HG03521 (cell line): ENCODE measurements at regions not wholly inside any gene's neighbourhood (a gene's known extent, or its start where the extent isn't known, plus 50 kb on each side); places are given as distances from the start of the nearest gene placed in this dataset.
"Not testable (repeated sequence)": the region's sequence is repeated elsewhere in the genome, so short reads cannot be mapped to it uniquely, and the experiment has no call there.

Source experiments
- ATAC-seq: cut with Tn5 transposase; IDR thresholded peaks from one replicate; pipeline ENCODE4 v1.9.1; 2021; ENCODE audit warnings: mild to moderate bottlenecking, moderate library complexity; ENCODE audit not compliant: unreplicated experiment

DNA sequence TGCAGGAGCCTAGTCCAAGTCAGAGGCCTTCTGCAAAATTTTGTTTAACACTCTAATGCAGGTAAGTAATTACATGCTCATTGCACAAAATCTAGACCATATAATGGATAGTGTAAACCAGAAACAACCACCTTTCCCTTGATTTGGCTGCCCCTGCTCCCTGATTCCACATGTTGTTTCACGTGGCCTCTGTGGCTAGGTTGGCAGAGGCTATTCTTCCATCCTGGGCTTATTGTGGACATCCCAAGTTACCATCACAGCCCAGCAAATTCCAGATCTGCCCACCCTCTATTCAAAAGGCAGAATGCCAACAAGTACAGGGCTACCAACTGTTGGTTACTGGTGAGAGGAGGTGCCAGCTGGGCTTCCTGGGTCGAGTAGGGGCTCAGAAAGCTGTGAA, 794.5 kb upstream of the GRM7 start:
- ATAC-seq, result no peak

DNA sequence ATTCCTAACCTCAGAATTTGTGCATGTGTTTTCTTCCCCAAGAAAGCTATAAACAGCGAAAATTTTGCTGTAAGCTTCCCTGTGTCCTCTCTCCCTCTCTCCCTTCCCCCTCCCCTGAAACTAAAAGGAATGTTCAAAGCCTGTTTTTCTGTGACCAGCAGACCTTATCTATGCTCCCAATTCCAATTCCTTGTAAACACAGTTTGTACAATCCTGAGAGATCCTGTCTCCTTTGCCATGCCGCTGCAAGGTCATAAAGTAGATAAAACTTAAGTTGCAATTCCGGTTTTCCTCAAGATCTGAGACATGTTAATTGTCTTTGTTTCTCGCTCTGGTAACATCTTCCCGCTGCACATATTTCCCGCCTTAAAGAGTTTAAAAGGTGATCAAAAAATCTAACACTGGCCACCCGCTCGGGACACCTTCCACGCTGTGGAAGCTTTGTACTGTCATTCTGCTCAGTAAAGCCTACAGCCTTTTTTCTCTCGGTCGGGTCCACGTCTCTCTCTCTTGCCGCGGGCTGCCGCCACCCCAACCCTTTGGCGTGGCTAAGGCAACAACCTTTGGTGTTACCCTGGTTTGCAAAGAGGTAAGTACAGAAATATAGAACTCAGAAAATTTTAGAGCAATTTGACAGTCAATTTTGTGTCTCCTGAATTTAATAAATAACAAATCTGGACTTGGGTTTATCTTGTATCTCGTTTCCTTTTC, 793.9 kb upstream of the GRM7 start:
- not testable (repeated sequence) for ATAC-seq

DNA sequence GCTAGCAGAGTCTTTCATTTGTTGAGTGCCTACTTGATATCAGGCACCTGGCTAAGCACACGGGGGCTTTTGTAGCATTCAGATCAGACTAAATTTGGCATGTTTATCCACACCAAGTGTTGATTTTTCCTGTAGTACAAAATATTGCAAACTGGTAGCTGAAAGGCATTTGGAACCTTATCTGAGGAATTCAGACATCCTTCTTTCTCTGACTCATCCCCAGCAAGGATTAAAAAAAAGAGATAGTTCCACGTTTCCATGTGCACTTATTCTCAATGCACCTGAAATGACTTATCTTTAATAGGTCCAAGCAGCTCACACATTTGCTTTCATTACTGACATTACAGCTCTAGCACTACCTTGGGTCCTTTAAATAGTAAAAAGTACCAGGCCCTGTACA, 786.0 kb upstream of the GRM7 start:
- ATAC-seq, result no peak

DNA sequence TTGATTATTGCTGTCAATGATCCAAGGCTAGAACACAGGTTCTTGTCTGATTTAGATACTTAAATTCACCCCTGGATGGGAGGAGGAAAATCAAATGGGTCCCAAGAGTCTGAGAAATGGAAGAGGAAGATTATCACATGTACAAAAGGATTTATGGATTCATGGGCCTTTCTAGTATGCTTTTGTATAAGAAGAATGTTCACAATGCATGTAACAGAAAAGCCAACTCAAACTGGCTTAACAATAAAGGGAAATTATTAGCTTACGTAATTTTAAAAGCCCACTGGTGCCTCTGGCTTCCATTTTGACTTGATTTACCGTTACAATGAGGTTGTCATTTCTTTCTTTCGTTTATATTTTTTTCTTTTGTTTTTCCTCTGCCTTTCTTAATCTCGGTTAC, 782.5 kb upstream of the GRM7 start:
- ATAC-seq, result no peak

DNA sequence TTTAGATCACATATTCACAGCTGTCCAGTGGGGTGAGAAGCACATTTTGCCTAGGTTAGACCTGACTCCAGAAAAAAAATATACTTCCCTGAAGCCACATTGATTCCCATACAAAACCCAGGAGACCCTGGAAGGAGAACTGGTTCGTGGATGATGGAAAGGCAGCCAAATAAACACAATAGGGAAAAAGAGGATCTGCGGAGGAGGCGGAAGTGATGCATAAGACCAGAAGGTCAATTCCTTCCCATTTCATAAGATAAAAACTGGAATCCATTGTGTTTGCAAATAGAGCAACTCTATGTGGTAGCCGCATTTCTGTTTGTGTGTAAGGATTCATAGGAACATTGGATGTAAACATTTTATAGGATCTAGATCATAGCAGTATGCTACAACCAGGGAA, 781.9 kb upstream of the GRM7 start:
- no peak for ATAC-seq

DNA sequence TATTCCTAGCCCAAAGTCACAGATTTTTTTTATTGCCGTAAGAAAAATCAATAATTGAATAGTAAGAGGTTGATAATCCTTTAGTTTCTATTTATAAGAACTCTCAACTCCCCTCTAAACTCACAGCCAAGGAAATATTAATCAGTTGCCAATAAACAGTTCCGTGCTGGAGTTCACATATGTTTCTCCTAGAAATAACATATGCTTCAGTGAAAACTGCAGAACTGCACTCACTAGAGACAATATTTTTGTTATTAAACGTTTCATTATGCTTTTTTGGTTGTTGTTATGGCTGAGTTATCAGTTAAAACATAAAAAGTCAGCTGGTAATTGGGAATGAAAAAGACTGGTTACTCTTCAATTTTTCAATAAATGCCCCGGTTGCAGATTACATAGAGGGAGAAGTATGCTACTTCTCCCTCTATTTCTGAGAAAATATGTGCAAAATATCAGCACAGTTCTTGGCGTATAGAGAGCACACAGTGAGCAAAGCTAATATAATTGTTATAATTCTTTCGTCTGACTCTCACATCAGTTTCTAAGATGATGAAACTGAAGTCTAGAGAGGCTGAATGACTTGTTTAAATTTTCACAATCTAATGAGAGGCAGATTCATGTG, 781.2 kb upstream of the GRM7 start:
- no peak for ATAC-seq

DNA sequence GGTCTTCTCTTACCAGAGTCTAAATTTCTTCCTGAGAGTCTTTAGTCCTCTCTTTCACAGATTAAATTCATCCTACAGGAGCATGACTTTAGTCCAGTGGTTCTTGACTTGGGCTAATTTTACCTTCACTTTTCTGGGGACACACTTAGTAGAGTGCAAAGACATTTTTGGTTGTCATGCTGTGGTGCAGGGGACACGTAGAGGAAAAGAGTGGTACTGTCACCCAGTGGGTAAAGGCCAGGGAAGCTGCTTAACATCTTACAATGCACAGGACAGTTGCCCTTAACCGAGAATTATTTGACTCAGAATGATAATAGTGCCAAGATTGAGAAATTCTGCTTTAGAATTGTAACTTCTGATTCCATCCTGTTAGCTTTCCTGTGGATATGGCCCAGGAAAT, 772.5 kb upstream of the GRM7 start:
- no peak for ATAC-seq

DNA sequence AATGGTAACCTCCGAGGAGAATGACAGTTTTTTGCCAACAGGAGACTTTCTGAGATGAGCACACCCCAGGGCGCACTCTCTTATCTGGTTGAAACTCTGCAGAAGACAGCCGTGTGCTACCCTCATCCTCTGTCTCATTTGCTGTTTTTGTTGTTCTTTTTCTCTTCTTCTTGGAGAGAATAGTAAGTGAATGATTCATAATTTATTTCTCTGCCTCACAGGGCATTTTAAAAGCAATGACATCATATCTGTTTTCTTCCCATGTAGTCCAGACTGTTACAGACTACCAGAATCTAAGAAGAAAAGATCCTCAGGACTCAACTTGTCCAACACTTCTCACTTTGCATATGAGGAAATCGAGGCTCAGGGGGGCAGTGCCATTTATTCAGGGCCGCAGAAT, 771.1 kb upstream of the GRM7 start:
- no peak for ATAC-seq

DNA sequence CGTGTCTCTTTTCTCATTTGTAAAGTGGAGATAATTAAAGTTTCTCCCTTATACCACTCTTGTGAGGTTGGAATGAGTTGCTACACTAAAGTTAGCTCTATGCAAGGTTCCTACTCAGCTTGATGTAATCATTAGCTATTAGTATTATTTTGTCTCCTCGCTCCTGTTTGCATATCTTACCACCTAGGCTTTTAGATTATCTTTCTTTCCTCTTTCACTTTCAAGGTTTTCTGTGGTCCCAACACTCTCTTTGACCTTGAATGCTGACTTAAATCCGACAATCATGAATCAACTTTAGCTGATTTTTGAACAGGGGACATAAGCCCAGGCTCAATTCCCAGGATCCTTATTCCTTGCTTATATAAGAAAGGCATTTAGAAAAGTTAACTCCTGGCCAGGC, 769.7 kb upstream of the GRM7 start:
- ATAC-seq, result no peak

DNA sequence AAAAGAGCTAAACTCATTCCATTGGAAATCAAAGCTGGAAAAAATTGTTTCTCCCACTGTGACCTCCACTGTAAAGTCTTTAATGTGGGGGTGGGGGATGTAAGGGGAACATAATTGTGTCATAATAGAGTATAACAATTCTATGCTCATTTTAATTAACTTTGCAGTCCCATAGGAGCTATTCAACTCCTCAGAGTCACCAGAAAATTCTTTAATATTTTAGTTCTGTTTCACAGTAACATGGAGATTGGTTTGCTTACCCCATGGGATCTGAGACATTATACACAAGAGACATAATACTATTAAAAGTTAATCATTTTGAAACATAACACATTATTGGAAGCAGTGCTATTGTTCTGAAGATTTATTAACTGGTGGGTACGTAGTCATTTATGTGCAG, 765.9 kb upstream of the GRM7 start:
- ATAC-seq, result no peak

DNA sequence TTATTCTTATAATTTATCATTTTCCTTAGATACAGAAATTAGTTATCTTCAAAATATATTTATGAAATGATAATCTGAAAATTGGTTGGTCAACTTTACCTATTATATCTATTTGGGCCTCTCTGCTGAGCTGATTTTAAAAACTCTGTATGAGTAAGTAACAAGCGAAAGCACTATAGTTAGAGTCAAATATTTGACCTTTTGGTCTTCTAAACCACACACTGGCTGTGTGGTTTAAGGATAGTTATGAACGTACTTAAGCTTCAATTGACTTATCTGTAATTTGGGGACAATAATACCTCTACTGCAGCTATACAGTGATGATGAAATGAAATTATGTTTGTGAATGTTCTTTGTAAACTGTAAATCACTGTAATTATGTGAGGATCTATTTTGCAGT, 763.9 kb upstream of the GRM7 start:
- ATAC-seq, result no peak

DNA sequence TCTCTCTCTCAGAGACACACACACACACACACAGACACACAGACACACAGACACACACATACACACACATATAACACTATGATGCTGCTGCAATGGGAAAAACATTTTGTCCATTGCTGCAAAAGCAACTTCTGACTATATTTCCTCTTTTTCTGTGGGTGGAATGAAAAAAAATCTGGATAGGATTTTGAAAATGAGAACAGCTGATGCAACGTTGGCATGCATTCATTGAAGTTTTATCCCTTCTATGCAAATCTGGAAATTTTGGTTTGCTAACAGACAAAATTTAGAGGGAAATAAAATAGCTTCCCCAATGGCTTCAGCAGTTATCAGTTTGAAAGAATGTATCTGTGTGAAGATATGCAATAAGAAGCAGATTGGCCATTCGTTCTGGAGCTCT, 763.4 kb upstream of the GRM7 start:
- no peak for ATAC-seq

DNA sequence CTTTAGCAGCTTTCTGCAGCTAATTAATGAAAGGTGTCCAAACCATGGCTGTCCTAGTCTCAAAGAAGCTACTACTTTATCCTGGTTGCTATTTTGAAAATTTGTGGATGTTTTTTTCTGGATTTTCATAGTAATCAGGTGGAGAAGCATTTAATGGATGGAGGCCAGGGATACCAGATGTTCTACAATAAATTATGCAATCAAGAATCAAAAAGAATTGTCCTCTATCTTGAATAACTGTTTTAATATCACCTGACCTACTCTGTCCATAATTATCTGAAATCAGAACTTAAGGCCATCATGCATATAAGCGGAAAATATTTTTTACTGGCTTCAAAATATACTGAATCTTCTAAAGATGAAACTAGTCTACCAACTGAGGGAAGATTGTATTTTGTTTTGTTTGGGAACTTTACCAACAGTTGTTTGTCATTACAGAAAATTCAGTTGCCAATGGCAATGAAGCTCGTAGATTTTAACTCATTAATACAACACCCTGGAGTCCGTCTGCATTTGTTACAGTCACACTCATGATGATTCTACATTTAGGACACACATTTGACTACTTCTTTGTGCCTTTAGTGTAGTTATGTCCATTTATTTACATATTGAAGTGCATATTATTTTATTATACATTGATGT, 762.3 kb upstream of the GRM7 start:
- no peak for ATAC-seq

DNA sequence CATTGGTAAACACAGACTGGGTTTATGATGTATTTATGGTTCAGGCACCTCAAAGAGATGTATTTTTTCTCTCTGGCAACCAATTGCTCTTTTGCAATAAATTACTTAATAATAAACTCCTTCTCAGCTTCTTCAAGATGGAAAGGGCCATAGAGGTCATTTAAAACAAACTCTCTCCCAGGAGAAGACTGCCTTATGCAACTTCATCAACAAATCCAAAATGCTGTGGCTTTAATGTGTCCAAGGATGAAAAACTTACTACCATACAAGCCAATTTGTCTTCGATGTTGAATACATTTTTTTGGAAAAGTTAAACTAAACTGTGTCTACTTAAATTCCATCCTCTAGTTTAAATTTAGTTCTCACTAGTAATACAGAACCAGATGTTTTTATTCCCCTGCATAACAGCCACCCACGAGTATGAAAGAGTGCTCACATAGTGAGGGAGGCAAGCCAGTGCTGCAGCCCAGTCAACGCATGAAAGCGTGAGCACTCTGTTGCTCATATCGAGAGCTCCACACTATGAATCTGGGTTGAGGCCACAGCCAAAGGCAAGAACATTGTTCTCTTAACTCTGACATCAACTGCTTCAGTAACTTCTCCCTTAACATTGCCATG, 761.3 kb upstream of the GRM7 start:
- ATAC-seq, result no peak

DNA sequence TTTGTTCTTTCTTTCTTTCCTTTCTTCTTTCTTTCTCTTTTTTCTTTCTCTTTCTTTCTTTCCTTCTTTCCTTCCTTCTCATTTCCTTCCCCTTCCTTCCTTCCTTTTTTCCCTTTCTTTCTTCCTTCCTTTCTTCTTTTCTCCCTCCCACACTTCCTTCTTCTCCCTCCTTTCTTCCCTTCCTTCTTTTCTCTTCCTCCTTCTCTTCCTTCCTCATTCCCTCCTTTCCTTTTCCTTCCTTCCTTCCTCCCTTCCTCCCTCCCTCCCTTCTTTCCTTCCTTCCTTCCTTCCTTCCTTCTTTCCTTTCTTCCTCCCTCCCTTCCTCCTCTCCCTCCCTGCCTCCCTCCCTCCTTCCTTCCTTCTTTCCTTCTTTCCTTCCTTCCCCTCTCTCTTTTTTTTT, 755.7 kb upstream of the GRM7 start:
- no peak for ATAC-seq

DNA sequence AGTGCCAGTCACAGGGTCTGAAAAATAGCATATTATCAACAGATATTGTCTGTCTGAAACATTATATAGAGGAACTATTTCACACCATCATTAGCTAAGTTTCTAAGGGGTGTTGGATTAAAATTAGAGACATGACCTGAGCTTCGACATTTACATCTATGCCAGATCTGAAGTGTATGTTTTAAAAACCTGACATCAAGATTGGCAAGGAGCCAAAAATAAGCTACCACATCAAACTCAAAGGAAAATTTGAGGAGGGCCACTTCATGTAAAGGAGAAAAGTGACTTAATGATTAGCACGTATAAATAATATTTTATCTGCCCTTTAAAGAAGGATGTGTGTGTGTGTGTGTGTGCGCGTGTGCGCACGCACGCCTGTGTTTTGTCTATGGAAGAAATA, 752.0 kb upstream of the GRM7 start:
- no peak for ATAC-seq

DNA sequence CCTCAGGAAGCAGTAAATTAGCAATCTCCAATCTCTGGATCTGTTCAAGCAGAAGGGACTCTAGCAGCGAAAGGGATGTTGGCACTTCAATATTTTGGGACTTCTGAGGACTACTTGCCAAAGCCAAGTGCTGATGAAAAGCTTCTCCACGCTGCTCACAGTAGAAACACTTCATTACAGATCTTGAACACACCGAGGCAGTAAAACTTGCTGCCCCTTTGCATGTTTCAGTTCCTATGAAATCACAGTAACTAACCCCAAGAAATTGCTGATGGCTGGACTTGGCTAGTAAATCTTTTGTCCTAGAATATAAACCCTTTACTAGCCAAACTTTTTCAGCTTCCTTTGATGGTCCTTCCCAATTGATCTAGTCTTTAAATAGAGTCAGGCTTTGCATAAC, 750.5 kb upstream of the GRM7 start:
- no peak for ATAC-seq

DNA sequence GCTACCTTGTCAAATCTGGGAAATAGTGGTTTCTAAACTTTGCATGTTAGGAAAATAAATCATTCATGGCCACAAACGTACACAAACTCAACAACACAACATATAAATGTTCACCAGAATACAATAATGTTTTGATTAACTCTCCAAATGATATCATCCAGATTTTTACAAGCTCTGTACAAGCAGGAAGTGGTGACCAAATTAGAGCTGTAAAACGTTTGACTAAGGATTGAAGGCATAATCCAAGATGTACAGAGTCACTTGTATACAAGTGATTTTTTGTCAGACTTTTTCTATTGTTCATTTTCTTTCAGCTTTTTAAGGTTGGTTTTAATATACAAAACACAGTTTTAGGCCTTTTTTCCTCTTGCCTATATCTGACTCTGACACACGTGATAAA, 748.4 kb upstream of the GRM7 start:
- no peak for ATAC-seq

DNA sequence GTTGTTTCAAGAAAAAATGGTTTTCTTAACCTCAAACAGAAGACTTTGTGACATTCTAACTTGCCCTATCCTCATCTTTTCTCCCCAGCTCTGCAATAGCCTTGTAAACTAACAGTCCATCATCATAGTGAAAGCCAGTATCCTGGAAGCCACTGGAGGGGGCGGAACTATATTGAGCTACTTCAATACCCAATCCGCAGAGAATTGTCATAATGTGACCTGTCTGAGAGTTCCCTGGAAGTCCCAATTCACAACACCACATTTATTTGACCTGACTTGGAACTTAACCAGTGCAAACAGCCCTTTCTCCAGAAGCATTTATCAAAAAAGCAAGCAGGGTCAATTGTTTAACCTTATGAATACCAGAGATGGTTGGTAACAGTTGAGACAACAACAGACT, 747.6 kb upstream of the GRM7 start:
- ATAC-seq, result no peak

DNA sequence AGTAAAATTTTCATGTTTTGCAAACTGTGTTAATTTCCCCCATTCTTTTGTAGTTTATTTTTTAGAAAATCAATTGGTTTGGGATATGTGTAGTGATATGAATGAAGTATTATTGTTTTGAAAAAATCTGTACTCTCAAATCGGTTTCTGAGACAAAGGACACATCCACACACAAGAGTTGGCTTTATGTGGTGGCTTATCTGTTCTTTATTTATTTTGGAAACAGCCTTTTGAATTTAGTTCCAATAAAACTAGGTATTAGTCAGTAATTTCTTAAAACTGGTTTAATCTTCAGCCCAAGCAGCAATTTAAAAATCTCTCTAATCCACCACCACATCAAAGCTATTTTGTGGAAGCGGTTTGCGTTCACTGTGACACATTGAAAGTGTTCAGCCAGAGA, 741.5 kb upstream of the GRM7 start:
- no peak for ATAC-seq

DNA sequence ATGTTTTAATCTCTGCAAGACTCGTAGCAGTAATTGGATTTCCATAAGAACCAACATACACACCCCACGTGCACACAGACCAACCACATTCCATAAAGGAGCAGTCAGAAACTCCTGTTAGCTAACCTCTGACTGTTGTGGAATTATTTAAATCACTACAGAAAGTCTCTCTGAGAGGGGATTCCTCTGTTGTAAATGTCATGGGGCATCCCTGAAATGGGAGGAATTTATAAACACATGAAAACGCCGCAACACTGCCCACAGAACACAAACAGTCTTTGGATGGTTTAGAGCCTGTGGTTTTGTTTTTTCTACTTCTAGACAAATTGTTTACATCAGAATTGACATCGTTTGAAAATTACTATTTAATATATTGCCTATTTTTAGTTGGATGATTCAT, 740.1 kb upstream of the GRM7 start:
- no peak for ATAC-seq

DNA sequence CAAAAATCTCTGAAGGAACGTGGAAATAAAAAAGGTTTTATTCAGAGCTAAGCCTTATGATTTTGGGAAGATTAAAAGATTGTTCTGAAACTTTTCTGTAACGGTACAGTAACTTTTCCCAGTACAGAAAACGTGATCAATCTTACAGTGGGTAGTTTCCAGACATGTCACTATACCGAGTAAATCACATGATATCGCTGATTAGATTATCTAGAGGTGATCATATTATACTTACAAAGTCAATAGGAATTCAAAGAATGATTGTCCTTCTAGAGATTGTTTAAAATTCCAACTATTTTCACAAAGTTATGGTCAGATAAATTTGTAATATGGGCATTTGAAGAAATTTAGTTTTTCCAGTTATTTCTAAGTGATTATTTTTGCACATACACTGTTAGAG, 736.0 kb upstream of the GRM7 start:
- no peak for ATAC-seq
